ENCODE measurements at regions not wholly inside any gene's neighbourhood (a gene's known extent, or its start where the extent isn't known, plus 50 kb on each side); places are given as distances from the start of the nearest gene placed in this dataset.

DNA sequence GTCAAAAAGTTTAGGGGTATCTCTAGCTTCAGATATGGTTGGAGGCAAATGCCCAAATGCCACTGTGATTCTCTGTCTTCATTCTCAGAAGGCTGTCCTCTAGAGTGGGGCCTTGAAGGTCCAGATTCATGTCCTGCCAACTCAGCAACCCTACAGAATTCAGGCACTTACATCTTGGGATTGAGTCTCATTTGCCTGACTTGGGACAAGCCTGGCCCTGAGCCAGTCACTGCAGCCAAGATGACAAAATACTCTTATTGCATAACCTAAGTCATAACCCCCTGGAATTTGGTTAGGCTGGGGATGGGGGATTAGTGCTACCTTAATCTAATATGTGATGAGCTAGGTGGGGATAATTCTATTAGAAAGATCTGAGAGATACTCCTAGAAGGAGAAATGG, 100.5 kb downstream of the AREG start:
- no peak for TF ChIP-seq OSR1 (CRISPR knock-in tag; IDR thresholded peaks at IDR 0.05)
- no peak for TF ChIP-seq ISL1 (CRISPR knock-in tag; IDR thresholded peaks at IDR 0.05)
- TF ChIP-seq SNAI2 (CRISPR knock-in tag; IDR thresholded peaks at IDR 0.05): no peak
- no peak for TF ChIP-seq TCF4 (CRISPR knock-in tag; IDR thresholded peaks at IDR 0.05; ENCODE audit: borderline replicate concordance)
- no peak for TF ChIP-seq ZNF565 (CRISPR knock-in tag; conservative IDR thresholded peaks at IDR 0.05; ENCODE audit: low read depth)
- no peak for TF ChIP-seq GLIS3 (CRISPR knock-in tag; IDR thresholded peaks at IDR 0.05)
- TF ChIP-seq CSDC2 (CRISPR knock-in tag; IDR thresholded peaks at IDR 0.05): no peak
- no peak for TF ChIP-seq PPARA (CRISPR knock-in tag; IDR thresholded peaks at IDR 0.05; ENCODE audit: borderline replicate concordance)
- TF ChIP-seq, protein P1, sequence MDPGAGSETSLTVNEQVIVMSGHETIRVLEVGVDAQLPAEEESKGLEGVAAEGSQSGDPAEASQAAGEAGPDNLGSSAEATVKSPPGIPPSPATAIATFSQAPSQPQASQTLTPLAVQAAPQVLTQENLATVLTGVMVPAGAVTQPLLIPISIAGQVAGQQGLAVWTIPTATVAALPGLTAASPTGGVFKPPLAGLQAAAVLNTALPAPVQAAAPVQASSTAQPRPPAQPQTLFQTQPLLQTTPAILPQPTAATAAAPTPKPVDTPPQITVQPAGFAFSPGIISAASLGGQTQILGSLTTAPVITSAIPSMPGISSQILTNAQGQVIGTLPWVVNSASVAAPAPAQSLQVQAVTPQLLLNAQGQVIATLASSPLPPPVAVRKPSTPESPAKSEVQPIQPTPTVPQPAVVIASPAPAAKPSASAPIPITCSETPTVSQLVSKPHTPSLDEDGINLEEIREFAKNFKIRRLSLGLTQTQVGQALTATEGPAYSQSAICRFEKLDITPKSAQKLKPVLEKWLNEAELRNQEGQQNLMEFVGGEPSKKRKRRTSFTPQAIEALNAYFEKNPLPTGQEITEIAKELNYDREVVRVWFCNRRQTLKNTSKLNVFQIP (CRISPR knock-in tag; IDR thresholded peaks at IDR 0.05; ENCODE audit: borderline replicate concordance, low read depth): no peak
- TF ChIP-seq ESRRG (CRISPR knock-in tag; IDR thresholded peaks at IDR 0.05): no peak
- no peak for TF ChIP-seq ZC3H10 (CRISPR knock-in tag; IDR thresholded peaks at IDR 0.05)
- no peak for ATAC-seq

DNA sequence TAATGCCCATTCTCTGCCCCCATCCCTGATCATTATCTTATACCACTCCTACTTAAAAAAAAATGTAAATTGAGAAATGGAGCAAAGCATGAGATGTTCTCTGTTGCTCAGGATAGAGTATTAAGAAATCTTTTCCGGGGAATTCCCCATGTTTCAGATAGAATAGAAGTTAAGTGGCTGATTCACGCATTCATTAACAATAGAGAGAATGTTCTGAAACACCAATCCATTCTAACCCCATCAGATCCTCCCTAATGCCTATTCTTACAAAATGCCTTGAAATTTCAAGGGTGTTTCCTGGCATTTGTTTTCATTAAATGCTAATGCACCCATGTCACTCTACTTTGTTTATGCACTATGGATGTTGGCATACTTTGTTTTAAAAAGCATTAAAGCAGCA, 101.1 kb downstream of the AREG start:
- no peak for ATAC-seq
- TF ChIP-seq CSDC2 (CRISPR knock-in tag; IDR thresholded peaks at IDR 0.05): no peak
- no peak for TF ChIP-seq ZNF70 (CRISPR knock-in tag; IDR thresholded peaks at IDR 0.05)
- TF ChIP-seq, protein P1 (CRISPR knock-in tag; IDR thresholded peaks at IDR 0.05; ENCODE audit: borderline replicate concordance, low read depth): no peak
- TF ChIP-seq, protein P2, sequence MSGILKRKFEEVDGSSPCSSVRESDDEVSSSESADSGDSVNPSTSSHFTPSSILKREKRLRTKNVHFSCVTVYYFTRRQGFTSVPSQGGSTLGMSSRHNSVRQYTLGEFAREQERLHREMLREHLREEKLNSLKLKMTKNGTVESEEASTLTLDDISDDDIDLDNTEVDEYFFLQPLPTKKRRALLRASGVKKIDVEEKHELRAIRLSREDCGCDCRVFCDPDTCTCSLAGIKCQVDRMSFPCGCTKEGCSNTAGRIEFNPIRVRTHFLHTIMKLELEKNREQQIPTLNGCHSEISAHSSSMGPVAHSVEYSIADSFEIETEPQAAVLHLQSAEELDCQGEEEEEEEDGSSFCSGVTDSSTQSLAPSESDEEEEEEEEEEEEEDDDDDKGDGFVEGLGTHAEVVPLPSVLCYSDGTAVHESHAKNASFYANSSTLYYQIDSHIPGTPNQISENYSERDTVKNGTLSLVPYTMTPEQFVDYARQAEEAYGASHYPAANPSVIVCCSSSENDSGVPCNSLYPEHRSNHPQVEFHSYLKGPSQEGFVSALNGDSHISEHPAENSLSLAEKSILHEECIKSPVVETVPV (CRISPR knock-in tag; IDR thresholded peaks at IDR 0.05): no peak
- TF ChIP-seq ZC3H10 (CRISPR knock-in tag; IDR thresholded peaks at IDR 0.05): no peak
- TF ChIP-seq RARB (CRISPR knock-in tag; IDR thresholded peaks at IDR 0.05): no peak
- TF ChIP-seq TOX (CRISPR knock-in tag; IDR thresholded peaks at IDR 0.05; ENCODE audit: borderline replicate concordance): no peak
- TF ChIP-seq TCF4 (CRISPR knock-in tag; IDR thresholded peaks at IDR 0.05; ENCODE audit: borderline replicate concordance): no peak
- TF ChIP-seq, protein P3, sequence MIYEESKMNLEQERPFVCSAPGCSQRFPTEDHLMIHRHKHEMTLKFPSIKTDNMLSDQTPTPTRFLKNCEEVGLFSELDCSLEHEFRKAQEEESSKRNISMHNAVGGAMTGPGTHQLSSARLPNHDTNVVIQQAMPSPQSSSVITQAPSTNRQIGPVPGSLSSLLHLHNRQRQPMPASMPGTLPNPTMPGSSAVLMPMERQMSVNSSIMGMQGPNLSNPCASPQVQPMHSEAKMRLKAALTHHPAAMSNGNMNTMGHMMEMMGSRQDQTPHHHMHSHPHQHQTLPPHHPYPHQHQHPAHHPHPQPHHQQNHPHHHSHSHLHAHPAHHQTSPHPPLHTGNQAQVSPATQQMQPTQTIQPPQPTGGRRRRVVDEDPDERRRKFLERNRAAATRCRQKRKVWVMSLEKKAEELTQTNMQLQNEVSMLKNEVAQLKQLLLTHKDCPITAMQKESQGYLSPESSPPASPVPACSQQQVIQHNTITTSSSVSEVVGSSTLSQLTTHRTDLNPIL (CRISPR knock-in tag; IDR thresholded peaks at IDR 0.05; ENCODE audit: low read depth): no peak
- no peak for TF ChIP-seq ZFP3 (CRISPR knock-in tag; IDR thresholded peaks at IDR 0.05)
- TF ChIP-seq BACH2 (CRISPR knock-in tag; IDR thresholded peaks at IDR 0.05; ENCODE audit: borderline replicate concordance): no peak
- no peak for TF ChIP-seq ZNF8 (CRISPR knock-in tag; IDR thresholded peaks at IDR 0.05)
- TF ChIP-seq SNAI2 (CRISPR knock-in tag; IDR thresholded peaks at IDR 0.05): no peak

DNA sequence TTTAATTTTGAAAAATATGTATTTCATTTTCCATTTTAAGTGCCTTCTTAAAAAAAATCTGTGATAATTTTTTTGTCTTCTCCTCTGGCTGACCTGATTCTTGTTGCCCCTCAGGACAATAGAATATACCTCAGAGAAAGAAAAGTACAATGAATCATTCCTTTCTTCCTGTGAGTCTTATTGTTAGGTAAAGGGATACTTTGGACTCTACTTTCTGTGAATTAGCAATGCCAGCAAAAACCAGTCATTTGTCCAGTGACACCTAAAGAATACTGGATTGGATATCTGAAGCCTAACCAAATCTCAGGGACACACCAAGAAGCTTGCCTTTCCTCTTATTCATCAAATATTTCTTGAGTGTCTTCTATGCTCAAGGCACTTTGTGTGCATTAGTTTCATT, 102.1 kb downstream of the AREG start:
- TF ChIP-seq BACH2 (CRISPR knock-in tag; IDR thresholded peaks at IDR 0.05; ENCODE audit: borderline replicate concordance) (no peak), ZNF565 (CRISPR knock-in tag; conservative IDR thresholded peaks at IDR 0.05; ENCODE audit: low read depth) (no peak), ZFP30 (CRISPR knock-in tag; IDR thresholded peaks at IDR 0.05) (no peak), TCF4 (CRISPR knock-in tag; IDR thresholded peaks at IDR 0.05; ENCODE audit: borderline replicate concordance) (no peak)
- TF ChIP-seq, protein P2 (CRISPR knock-in tag; IDR thresholded peaks at IDR 0.05): no peak
- ATAC-seq: no peak

DNA sequence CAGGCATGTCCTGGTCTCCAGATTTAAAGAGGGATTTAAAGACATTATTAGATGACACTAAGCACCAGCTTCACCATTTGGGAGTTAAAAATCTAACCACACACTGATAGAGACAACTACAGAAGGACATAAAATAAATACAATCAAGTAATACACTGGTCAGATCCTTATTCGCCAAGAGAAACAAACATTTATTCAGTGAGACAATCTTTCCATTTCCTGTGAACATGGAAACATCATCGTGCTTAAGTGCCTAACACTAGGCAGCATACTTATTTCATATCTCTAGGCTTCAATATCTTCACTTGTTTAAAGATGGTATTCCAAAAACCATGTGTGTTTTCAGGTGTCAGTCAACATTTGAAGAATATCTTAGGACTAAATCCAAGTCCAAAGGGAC, 103.6 kb downstream of the AREG start:
- TF ChIP-seq ZNF565 (CRISPR knock-in tag; conservative IDR thresholded peaks at IDR 0.05; ENCODE audit: low read depth) (no peak), ESRRG (CRISPR knock-in tag; IDR thresholded peaks at IDR 0.05) (no peak), SNAI2 (CRISPR knock-in tag; IDR thresholded peaks at IDR 0.05) (no peak)
- TF ChIP-seq, protein P1 (CRISPR knock-in tag; IDR thresholded peaks at IDR 0.05; ENCODE audit: borderline replicate concordance, low read depth): no peak
- ATAC-seq: no peak

Measured in SK-N-SH treated with all-trans-retinoic acid at 6 μM for 48 hours (cell line).